SU-DHL-6 (cell line): ENCODE measurements at regions not wholly inside any gene's neighbourhood (a gene's known extent, or its start where the extent isn't known, plus 50 kb on each side); places are given as distances from the start of the nearest gene placed in this dataset.

Experiments used
- CTCF ChIP-seq: fragments of 200-600 bp; sonication (generic); IDR thresholded peaks from one replicate; pipeline ENCODE4 v1.5.1; 2017; ENCODE audit warnings: antibody characterized with exemption, mild to moderate bottlenecking, low read length, moderate library complexity; ENCODE audit not compliant: insufficient read depth, poor library complexity, severe bottlenecking
- EZH2phosphoT487 ChIP-seq: fragments of 200-600 bp; sonication (generic), shearing (Covaris generic); conservative IDR thresholded peaks from 2 replicates; pipeline ENCODE4 v1.6.1; 2018; ENCODE audit warnings: mild to moderate bottlenecking, antibody characterized with exemption, low read length, moderate library complexity, mixed read lengths

- TF ChIP-seq CTCF, result no peak
- TF ChIP-seq EZH2phosphoT487, result no peak
These were observed 373.6 kb downstream of the CDC14C start for GRCh38 chr7:49297958-49298357.
